Choroid plexus epithelial cell (primary cell): ENCODE measurements at regions not wholly inside any gene's neighbourhood (a gene's known extent, or its start where the extent isn't known, plus 50 kb on each side); places are given as distances from the start of the nearest gene placed in this dataset.

ENCODE experiments used
- DNase-seq: peaks from one replicate; pipeline ENCODE4 v3.0.0-alpha.2; 2010; ENCODE audit warnings: low read depth
- H3K4me3 ChIP-seq: 2 replicates; pipeline ENCODE4 v1.5.1; 2011; ENCODE audit warnings: low read depth, mild to moderate bottlenecking, control low read depth, low read length, moderate library complexity
- TF ChIP-seq, protein P1 (sequence below): conservative IDR thresholded peaks from 2 replicates; pipeline ENCODE4 v1.5.1; 2011; ENCODE audit warnings: low read depth, mild to moderate bottlenecking, control low read depth, inconsistent platforms, low read length, moderate library complexity

GRCh38 chr2:239471011-239471792, 70.4 kb upstream of the HDAC4 start:
- H3K4me3 ChIP-seq, result no peak overlapping the region
- DNase-seq, result no peak
- TF ChIP-seq, protein P1, sequence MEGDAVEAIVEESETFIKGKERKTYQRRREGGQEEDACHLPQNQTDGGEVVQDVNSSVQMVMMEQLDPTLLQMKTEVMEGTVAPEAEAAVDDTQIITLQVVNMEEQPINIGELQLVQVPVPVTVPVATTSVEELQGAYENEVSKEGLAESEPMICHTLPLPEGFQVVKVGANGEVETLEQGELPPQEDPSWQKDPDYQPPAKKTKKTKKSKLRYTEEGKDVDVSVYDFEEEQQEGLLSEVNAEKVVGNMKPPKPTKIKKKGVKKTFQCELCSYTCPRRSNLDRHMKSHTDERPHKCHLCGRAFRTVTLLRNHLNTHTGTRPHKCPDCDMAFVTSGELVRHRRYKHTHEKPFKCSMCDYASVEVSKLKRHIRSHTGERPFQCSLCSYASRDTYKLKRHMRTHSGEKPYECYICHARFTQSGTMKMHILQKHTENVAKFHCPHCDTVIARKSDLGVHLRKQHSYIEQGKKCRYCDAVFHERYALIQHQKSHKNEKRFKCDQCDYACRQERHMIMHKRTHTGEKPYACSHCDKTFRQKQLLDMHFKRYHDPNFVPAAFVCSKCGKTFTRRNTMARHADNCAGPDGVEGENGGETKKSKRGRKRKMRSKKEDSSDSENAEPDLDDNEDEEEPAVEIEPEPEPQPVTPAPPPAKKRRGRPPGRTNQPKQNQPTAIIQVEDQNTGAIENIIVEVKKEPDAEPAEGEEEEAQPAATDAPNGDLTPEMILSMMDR, result no peak

- H3K4me3 ChIP-seq, result no peak overlapping the region
- no peak for DNase-seq
- TF ChIP-seq, protein P1, result no peak
Measured at GRCh38 chr2:239470151-239470900, 69.5 kb upstream of the HDAC4 start.

- H3K4me3 ChIP-seq, result no peak overlapping the region
- TF ChIP-seq, protein P1, result no peak
- no peak for DNase-seq
Measured at GRCh38 chr2:239469106-239469960, 68.5 kb upstream of the HDAC4 start.

DNA sequence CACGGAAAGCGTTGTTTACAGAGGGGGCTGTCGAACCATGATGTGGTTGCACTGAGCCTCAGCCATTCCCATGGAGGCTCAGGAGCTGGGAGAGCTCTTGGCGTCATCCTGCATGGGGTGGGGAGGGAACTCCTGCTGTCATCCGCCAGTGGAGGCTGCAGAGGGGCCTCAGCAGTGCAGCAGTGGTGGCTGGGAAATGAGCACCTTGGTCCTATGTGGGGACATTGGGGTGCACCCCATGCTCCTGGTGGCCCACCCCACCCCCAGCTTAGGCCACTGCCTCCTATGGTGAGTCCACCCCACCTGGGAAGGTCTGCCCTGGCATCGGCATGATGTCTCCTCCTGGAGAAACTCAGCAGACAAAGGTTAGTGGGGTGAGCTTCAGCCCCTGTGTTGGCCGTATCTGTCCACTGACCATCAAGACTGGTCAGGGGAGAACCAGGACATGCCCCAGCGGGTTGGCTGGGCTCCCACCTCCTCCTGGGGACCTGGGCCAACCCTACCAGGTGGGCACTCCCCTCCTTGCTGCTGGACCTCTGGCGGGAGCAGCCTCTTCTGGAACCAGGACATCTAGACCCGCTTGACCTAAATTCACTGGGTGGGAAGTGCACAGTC, 67.8 kb upstream of the HDAC4 start:
- DNase-seq, result no peak
- no peak overlapping the region for H3K4me3 ChIP-seq
- TF ChIP-seq, protein P1, result no peak

GRCh38 chr2:239467956-239468490, 67.2 kb upstream of the HDAC4 start:
- no peak for DNase-seq
- no peak overlapping the region for H3K4me3 ChIP-seq
- TF ChIP-seq, protein P1, result no peak

GRCh38 chr2:239467281-239467955, 66.6 kb upstream of the HDAC4 start:
- no peak overlapping the region for H3K4me3 ChIP-seq
- DNase-seq, result no peak
- TF ChIP-seq, protein P1, result no peak
